ENCODE measurements at regions not wholly inside any gene's neighbourhood (a gene's known extent, or its start where the extent isn't known, plus 50 kb on each side); places are given as distances from the start of the nearest gene placed in this dataset.

- no peak for DNase-seq
Observed at GRCh38 chr13:23983671-23984070, 86.4 kb upstream of the C1QTNF9B start.

- DNase-seq, result no peak
Observed at GRCh38 chr13:23984546-23984945, 87.2 kb upstream of the C1QTNF9B start.

GRCh38 chr13:23985060-23985459 is 87.8 kb upstream of the C1QTNF9B start:
- no peak for DNase-seq

- no peak for DNase-seq
Observed at GRCh38 chr13:23985839-23986238, 88.5 kb upstream of the C1QTNF9B start.

GRCh38 chr13:23986619-23987018 is 89.3 kb upstream of the C1QTNF9B start:
- no peak for DNase-seq

- DNase-seq, result no peak
Observed at GRCh38 chr13:23987331-23987894, 90.1 kb upstream of the C1QTNF9B start.

- DNase-seq, result no peak
Observed at GRCh38 chr13:23988546-23989122, 91.3 kb upstream of the C1QTNF9B start.

GRCh38 chr13:23990455-23990854 is 93.2 kb upstream of the C1QTNF9B start:
- no peak for DNase-seq

GRCh38 chr13:23991119-23991518 is 93.8 kb upstream of the C1QTNF9B start:
- no peak for DNase-seq

- DNase-seq, result no peak
Observed at GRCh38 chr13:23992781-23993679, 95.7 kb upstream of the C1QTNF9B start.

- no peak for DNase-seq
Observed at GRCh38 chr13:23993680-23993985, 96.3 kb upstream of the C1QTNF9B start.

GRCh38 chr13:23995283-23996073 is 98.2 kb upstream of the C1QTNF9B start:
- DNase-seq, result no peak

GRCh38 chr13:23996456-23996855 is 99.2 kb upstream of the C1QTNF9B start:
- no peak for DNase-seq

GRCh38 chr13:23999424-23999823 is 102.1 kb upstream of the C1QTNF9B start:
- no peak for DNase-seq

GRCh38 chr13:24002206-24002815 is 105.0 kb upstream of the C1QTNF9B start:
- DNase-seq, result no peak

GRCh38 chr13:24004142-24004899 is 107.0 kb upstream of the C1QTNF9B start:
- DNase-seq, result no peak

- no peak for DNase-seq
Observed at GRCh38 chr13:24004971-24005370, 107.7 kb upstream of the C1QTNF9B start.

- no peak for DNase-seq
Observed at GRCh38 chr13:24005755-24006281, 108.5 kb upstream of the C1QTNF9B start.

GRCh38 chr13:24006520-24007248 is 109.4 kb upstream of the C1QTNF9B start:
- DNase-seq, result no peak

GRCh38 chr13:24007979-24008620 is 110.8 kb upstream of the C1QTNF9B start:
- no peak for DNase-seq
